Keratinocyte (primary cell): ENCODE measurements at regions not wholly inside any gene's neighbourhood (a gene's known extent, or its start where the extent isn't known, plus 50 kb on each side); places are given as distances from the start of the nearest gene placed in this dataset.

ENCODE experiments used
- CTCF ChIP-seq, 3 experiments: IDR thresholded peaks in 1 of 3; conservative IDR thresholded peaks in 1 of 3; optimal IDR thresholded peaks in 1 of 3; 2 replicates in 2 of 3; 3 replicates in 1 of 3; pipeline versions ENCODE3 to v1.5.1; 2011; ENCODE audit warnings: low read length in 3 of 3, mild to moderate bottlenecking in 3 of 3, moderate library complexity in 2 of 3, control low read depth in 1 of 3, inconsistent platforms in 1 of 3; ENCODE audit not compliant: insufficient read depth in 2 of 3; ENCODE audit errors: extremely low read depth in 1 of 3
- EZH2 ChIP-seq: IDR thresholded peaks from one replicate; pipeline ENCODE4 v1.6.1; 2012; ENCODE audit warnings: inconsistent platforms, mild to moderate bottlenecking, low read length, moderate library complexity

GRCh38 chr17:33806631-33807030, 448.5 kb upstream of the CCL2 start:
- TF ChIP-seq CTCF (optimal IDR thresholded peaks at IDR 0.05 in 1 of 3, IDR thresholded peaks at IDR 0.05 in 1 of 3, conservative IDR thresholded peaks at IDR 0.05 in 1 of 3; ENCODE audit: extremely low read depth in 1 of 3, insufficient read depth in 2 of 3, low read length in 3 of 3): no peak
- TF ChIP-seq EZH2: no peak
